Spleen (tissue), 11 donors: ENCODE measurements at regions not wholly inside any gene's neighbourhood (a gene's known extent, or its start where the extent isn't known, plus 50 kb on each side); places are given as distances from the start of the nearest gene placed in this dataset.

Experiments used
- DNase-seq: peaks from one replicate; pipeline ENCODE4 v3.0.0-alpha.2; 2020
- H3K27ac ChIP-seq, 8 donors: fragments of 200-600 bp; sonication (generic) in 7 of 8; 1 replicate in 4 of 8; 2 replicates in 4 of 8; pipeline versions ENCODE4 v1.5.0 to v1.8.0; 2016 to 2021; ENCODE audit warnings: inconsistent platforms in 4 of 8, mild to moderate bottlenecking in 4 of 8, moderate library complexity in 1 of 8
- H3K27me3 ChIP-seq, 7 donors: fragments of 200-600 bp; sonication (generic) in 6 of 7; replicated peaks in 1 of 7; 1 replicate in 4 of 7; 2 replicates in 3 of 7; pipeline versions ENCODE4 v1.5.0 to v1.8.0; 2016 to 2021; ENCODE audit warnings: inconsistent platforms in 3 of 7, mild to moderate bottlenecking in 1 of 7
- H3K36me3 ChIP-seq, 6 donors: fragments of 200-600 bp; sonication (generic) in 5 of 6; 1 replicate in 4 of 6; 2 replicates in 2 of 6; pipeline versions ENCODE4 v1.5.0 to v1.8.0; 2016 to 2021; ENCODE audit warnings: inconsistent platforms in 2 of 6
- H3K4me1 ChIP-seq, 6 donors: fragments of 200-600 bp; sonication (generic) in 5 of 6; 1 replicate in 3 of 6; 2 replicates in 3 of 6; pipeline versions ENCODE4 v1.5.0 to v1.8.0; 2016 to 2021; ENCODE audit warnings: inconsistent platforms in 3 of 6
- H3K4me3 ChIP-seq, 8 donors: fragments of 200-600 bp; sonication (generic) in 7 of 8; 1 replicate in 4 of 8; 2 replicates in 4 of 8; pipeline versions ENCODE4 v1.5.0 to v1.8.0; 2016 to 2021; ENCODE audit warnings: inconsistent platforms in 4 of 8, mild to moderate bottlenecking in 4 of 8, moderate library complexity in 2 of 8
- H3K9me3 ChIP-seq, 8 donors: fragments of 200-600 bp; sonication (generic) in 7 of 8; 1 replicate in 4 of 8; 2 replicates in 4 of 8; pipeline versions ENCODE4 v1.5.0 to v1.8.0; 2016 to 2021; ENCODE audit warnings: inconsistent platforms in 4 of 8
- CTCF ChIP-seq, 11 experiments: fragments of 200-600 bp in 7 of 11; fragments of 450-650 bp in 4 of 11; sonication (generic) in 4 of 11; IDR thresholded peaks in 8 of 11; conservative IDR thresholded peaks in 3 of 11; 1 replicate in 7 of 11; 2 replicates in 4 of 11; pipeline versions ENCODE4 v1.4.0 to v1.8.0; 2016 to 2021; ENCODE audit warnings: antibody characterized with exemption in 11 of 11, inconsistent platforms in 4 of 11, mild to moderate bottlenecking in 1 of 11
- POLR2A ChIP-seq, 3 donors: fragments of 450-650 bp; IDR thresholded peaks; one replicate each; pipeline ENCODE4 v1.5.1; 2017; ENCODE audit warnings: antibody characterized with exemption in 3 of 3, mild to moderate bottlenecking in 1 of 3
- POLR2AphosphoS5 ChIP-seq, 3 donors: sonication (generic); formaldehyde crosslinking; IDR thresholded peaks; one replicate each; pipeline ENCODE4 v1.5.1; 2017; ENCODE audit warnings: antibody characterized with exemption in 3 of 3
- WGBS, 5 donors: extraction: QIAGEN DNeasy Blood & Tissue Kit in 3 of 5; methylation state at CpG; one replicate each; pipeline versions ENCODE4 v1.1.5 to v1.1.7; 2013 to 2018; 5-methylcytosine and 5-hydroxymethylcytosine counted together
- intact Hi-C: fragments of 100-400 bp; cut with DNase I; formaldehyde crosslinking; loops from one replicate; pipeline ENCODE4 v1.15.0; 2023; ENCODE audit warnings: low total_unique reads
- donor health status: healthy with polysubstance abuse.
- donor health status: DM: no; HTN: no; CAD: no; lungs with moderate emphysema.
- donor health status: DM: no; HTN: no; CAD: no.
- donor health status: Bipolar disorder and iron deficiency.
- donor health status: healthy.
- donor health status: DM: no; HTN: no; CAD: no.
- donor health status: DM: yes; HTN: yes; CAD: no.

DNA sequence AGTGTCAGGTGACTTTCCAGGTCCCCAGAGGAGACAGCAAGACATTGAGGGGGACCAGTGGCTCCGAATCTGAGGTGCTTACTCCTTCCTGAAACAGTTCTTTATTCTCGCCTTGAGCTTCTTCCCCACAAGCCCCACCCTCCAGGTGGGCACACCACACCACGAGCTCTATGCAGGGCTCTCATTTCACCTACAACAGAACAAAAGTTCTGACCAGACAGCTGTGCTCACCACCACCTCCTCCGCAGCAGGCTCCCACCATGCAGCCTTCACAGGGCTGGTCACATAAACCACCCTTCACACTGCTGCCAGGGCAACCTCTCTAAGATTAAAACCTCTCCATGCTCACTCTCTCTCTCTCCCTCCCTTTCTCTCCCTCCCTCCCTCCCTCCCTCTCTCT is 384.5 kb upstream of the ARID1B start:
- DNase-seq = no peak

GRCh38 chr6:156391977-156392376 is 385.2 kb upstream of the ARID1B start:
- no peak overlapping the region for H3K27ac ChIP-seq
- H3K4me3 ChIP-seq = no peak overlapping the region
- intact Hi-C loops = no loop called here
- H3K9me3 ChIP-seq = no peaks in the 10 kb centered on the region
- H3K36me3 ChIP-seq = no peaks in the 10 kb centered on the region
- peaks cover 0 to 13% (median 0%) of the 10 kb centered on the region in 7 donors for H3K27me3 ChIP-seq
- peaks cover 0 to 21% (median 2%) of the 10 kb centered on the region in 6 donors for H3K4me1 ChIP-seq
- no peak for DNase-seq
- WGBS, 5 donors = 79 to 86% (median 80%) methylated on average over 4 of the region's 4 CpGs
- TF ChIP-seq CTCF (IDR thresholded peaks at IDR 0.05 in 8 of 11, conservative IDR thresholded peaks at IDR 0.05 in 3 of 11) (no peak), POLR2AphosphoS5 (IDR thresholded peaks at IDR 0.05) (no peak), POLR2A (IDR thresholded peaks at IDR 0.05) (no peak)

More for the DNA sequence above, 384.5 kb upstream of the ARID1B start:
- Histone ChIP-seq H3K27me3 (peaks cover 0 to 17% (median 0%) of the 10 kb centered on the region in 7 donors), H3K9me3 (no peaks in the 10 kb centered on the region), H3K27ac (no peak overlapping the region), H3K4me1 (peaks cover 0 to 26% (median 2%) of the 10 kb centered on the region in 6 donors), H3K4me3 (no peak overlapping the region), H3K36me3 (no peaks in the 10 kb centered on the region)
- TF ChIP-seq POLR2AphosphoS5 (IDR thresholded peaks at IDR 0.05) (no peak), CTCF (IDR thresholded peaks at IDR 0.05 in 8 of 11, conservative IDR thresholded peaks at IDR 0.05 in 3 of 11) (no peak), POLR2A (IDR thresholded peaks at IDR 0.05) (no peak)
- intact Hi-C loops = no loop called here
- WGBS, 5 donors = 52 to 68% (median 62%) methylated on average over 4 of the region's 4 CpGs

GRCh38 chr6:156391061-156391672 is 386.0 kb upstream of the ARID1B start:
- TF ChIP-seq POLR2A (IDR thresholded peaks at IDR 0.05) (no peak), CTCF (IDR thresholded peaks at IDR 0.05 in 8 of 11, conservative IDR thresholded peaks at IDR 0.05 in 3 of 11) (no peak), POLR2AphosphoS5 (IDR thresholded peaks at IDR 0.05) (no peak)
- no peak overlapping the region for H3K4me3 ChIP-seq
- no peaks in the 10 kb centered on the region for H3K9me3 ChIP-seq
- 68 to 77% (median 69%) methylated on average over 11 of the region's 11 CpGs for WGBS, 5 donors
- peaks cover 0 to 10% (median 0%) of the 10 kb centered on the region in 7 donors for H3K27me3 ChIP-seq
- H3K27ac ChIP-seq = no peak overlapping the region
- H3K36me3 ChIP-seq = no peaks in the 10 kb centered on the region
- H3K4me1 ChIP-seq = peaks cover 0 to 13% (median 0%) of the 10 kb centered on the region in 6 donors
- DNase-seq = no peak
- intact Hi-C loops = no loop called here

DNA sequence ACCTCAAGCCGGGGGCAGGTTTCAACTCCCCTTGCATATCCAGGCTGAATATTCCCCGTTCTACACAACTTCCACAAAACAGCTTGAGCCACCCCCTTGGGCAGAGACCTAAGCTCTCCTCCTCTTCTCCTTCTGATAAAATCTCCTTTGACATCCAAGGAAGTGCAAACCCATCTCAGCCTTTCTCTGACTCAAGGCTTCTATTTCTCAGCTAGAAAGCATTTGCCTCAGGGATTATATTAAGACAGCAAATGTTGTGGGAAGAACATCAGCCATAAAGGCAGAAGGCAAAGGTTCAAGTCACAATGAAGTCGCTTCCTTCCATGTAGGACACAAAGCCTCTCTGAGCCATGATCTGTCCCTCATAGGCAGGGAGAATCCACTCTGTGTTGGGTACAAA is 386.6 kb upstream of the ARID1B start:
- DNase-seq = no peak
- TF ChIP-seq POLR2AphosphoS5 (IDR thresholded peaks at IDR 0.05) (no peak), CTCF (IDR thresholded peaks at IDR 0.05 in 8 of 11, conservative IDR thresholded peaks at IDR 0.05 in 3 of 11) (no peak), POLR2A (IDR thresholded peaks at IDR 0.05) (no peak)
- Histone ChIP-seq H3K9me3 (no peaks in the 10 kb centered on the region), H3K4me3 (no peak overlapping the region), H3K27me3 (peaks cover 0 to 10% (median 0%) of the 10 kb centered on the region in 7 donors), H3K4me1 (peaks cover 0 to 8% (median 0%) of the 10 kb centered on the region in 6 donors), H3K27ac (no peak overlapping the region), H3K36me3 (no peaks in the 10 kb centered on the region)
- intact Hi-C loops = no loop called here
- 88 to 92% (median 90%) methylated on average over 3 of the region's 3 CpGs for WGBS, 5 donors
